ENCODE measurements at regions not wholly inside any gene's neighbourhood (a gene's known extent, or its start where the extent isn't known, plus 50 kb on each side); places are given as distances from the start of the nearest gene placed in this dataset.

GRCh38 chr12:91356405-91356804, 173.8 kb upstream of the DCN start:
- TF ChIP-seq CTCF (conservative IDR thresholded peaks at IDR 0.05; ENCODE audit: low read depth, low read length), result no peak
- no peak for DNase-seq (ENCODE audit: low read depth)
- H3K4me3 ChIP-seq (ENCODE audit: low read depth, low read length), result no peak overlapping the region

GRCh38 chr12:91355150-91356006, 172.8 kb upstream of the DCN start:
- H3K4me3 ChIP-seq (ENCODE audit: low read depth, low read length), result no peak overlapping the region
- DNase-seq (ENCODE audit: low read depth), result no peak
- peak; percentile 98 for TF ChIP-seq CTCF (conservative IDR thresholded peaks at IDR 0.05; ENCODE audit: low read depth, low read length)

GRCh38 chr12:91353266-91353665, 170.6 kb upstream of the DCN start:
- DNase-seq (ENCODE audit: low read depth), result no peak
- no peak overlapping the region for H3K4me3 ChIP-seq (ENCODE audit: low read depth, low read length)
- no peak for TF ChIP-seq CTCF (conservative IDR thresholded peaks at IDR 0.05; ENCODE audit: low read depth, low read length)

- no peak overlapping the region for H3K4me3 ChIP-seq (ENCODE audit: low read depth, low read length)
- no peak for DNase-seq (ENCODE audit: low read depth)
- TF ChIP-seq CTCF (conservative IDR thresholded peaks at IDR 0.05; ENCODE audit: low read depth, low read length), result no peak
Observed at GRCh38 chr12:91349476-91349875, 166.9 kb upstream of the DCN start.

GRCh38 chr12:91347481-91348214, 165.0 kb upstream of the DCN start:
- no peak for TF ChIP-seq CTCF (conservative IDR thresholded peaks at IDR 0.05; ENCODE audit: low read depth, low read length)
- H3K4me3 ChIP-seq (ENCODE audit: low read depth, low read length), result no peak overlapping the region
- no peak for DNase-seq (ENCODE audit: low read depth)

GRCh38 chr12:91346827-91347226, 164.2 kb upstream of the DCN start:
- TF ChIP-seq CTCF (conservative IDR thresholded peaks at IDR 0.05; ENCODE audit: low read depth, low read length), result no peak
- DNase-seq (ENCODE audit: low read depth), result no peak
- H3K4me3 ChIP-seq (ENCODE audit: low read depth, low read length), result no peak overlapping the region
